ENCODE measurements at regions not wholly inside any gene's neighbourhood (a gene's known extent, or its start where the extent isn't known, plus 50 kb on each side); places are given as distances from the start of the nearest gene placed in this dataset.

- no peak for TF ChIP-seq ZFX (CRISPR knock-in tag; IDR thresholded peaks at IDR 0.05)
- TF ChIP-seq, protein P1, sequence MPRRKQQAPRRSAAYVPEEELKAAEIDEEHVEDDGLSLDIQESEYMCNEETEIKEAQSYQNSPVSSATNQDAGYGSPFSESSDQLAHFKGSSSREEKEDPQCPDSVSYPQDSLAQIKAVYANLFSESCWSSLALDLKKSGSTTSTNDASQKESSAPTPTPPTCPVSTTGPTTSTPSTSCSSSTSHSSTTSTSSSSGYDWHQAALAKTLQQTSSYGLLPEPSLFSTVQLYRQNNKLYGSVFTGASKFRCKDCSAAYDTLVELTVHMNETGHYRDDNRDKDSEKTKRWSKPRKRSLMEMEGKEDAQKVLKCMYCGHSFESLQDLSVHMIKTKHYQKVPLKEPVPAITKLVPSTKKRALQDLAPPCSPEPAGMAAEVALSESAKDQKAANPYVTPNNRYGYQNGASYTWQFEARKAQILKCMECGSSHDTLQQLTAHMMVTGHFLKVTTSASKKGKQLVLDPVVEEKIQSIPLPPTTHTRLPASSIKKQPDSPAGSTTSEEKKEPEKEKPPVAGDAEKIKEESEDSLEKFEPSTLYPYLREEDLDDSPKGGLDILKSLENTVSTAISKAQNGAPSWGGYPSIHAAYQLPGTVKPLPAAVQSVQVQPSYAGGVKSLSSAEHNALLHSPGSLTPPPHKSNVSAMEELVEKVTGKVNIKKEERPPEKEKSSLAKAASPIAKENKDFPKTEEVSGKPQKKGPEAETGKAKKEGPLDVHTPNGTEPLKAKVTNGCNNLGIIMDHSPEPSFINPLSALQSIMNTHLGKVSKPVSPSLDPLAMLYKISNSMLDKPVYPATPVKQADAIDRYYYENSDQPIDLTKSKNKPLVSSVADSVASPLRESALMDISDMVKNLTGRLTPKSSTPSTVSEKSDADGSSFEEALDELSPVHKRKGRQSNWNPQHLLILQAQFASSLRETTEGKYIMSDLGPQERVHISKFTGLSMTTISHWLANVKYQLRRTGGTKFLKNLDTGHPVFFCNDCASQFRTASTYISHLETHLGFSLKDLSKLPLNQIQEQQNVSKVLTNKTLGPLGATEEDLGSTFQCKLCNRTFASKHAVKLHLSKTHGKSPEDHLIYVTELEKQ (CRISPR knock-in tag; IDR thresholded peaks at IDR 0.05), result no peak
- no peak for TF ChIP-seq SMARCC2 (IDR thresholded peaks at IDR 0.05; ENCODE audit: low read depth)
- TF ChIP-seq ZNF41 (CRISPR knock-in tag; conservative IDR thresholded peaks at IDR 0.05), result no peak
- TF ChIP-seq ZNF551 (CRISPR knock-in tag; IDR thresholded peaks at IDR 0.05), result no peak
- TF ChIP-seq ZBTB5 (IDR thresholded peaks at IDR 0.05), result no peak
Observed at GRCh38 chr3:41148478-41148877, 50.8 kb upstream of the CTNNB1 start (continued).

DNA sequence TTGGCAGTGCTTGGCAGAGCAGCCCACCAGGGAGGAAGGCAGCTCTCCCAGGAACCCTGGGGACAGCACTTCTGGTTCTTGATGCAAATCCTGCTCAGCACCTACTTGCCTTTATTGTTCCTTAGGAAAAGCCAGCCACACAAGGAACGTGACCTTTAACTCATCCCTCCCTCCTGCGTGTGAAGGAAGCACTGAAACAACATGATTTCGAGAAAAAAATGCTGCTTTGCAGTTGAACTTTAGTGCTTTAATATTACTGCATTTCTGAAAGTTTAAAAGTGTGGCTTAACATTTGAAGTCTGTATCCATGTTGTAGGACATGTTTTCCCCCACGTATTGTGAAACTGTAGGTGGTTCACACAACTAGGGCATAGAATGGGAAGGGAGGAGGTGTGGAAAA lies 50.4 kb upstream of the CTNNB1 start:
- Histone ChIP-seq H3K9ac (ENCODE audit: insufficient read depth in 1 of 2, low read depth in 2 of 2, low read length in 2 of 2) (no peak overlapping the region), H3K9me1 (ENCODE audit: control insufficient read depth, insufficient read depth, low read length) (no peaks in the 10 kb centered on the region), H3K79me2 (ENCODE audit: control insufficient read depth, insufficient read depth, low read length) (no peaks in the 10 kb centered on the region), H3K4me1 (replicated peaks in 1 of 2; ENCODE audit: control insufficient read depth in 2 of 2, insufficient read depth in 2 of 2, low read length in 2 of 2) (no peaks in the 10 kb centered on the region), H4K20me1 (replicated peaks; ENCODE audit: control insufficient read depth, insufficient read depth, low read length) (no peaks in the 10 kb centered on the region), H2AFZ (ENCODE audit: low read depth, low read length) (no peak overlapping the region), H3K27ac (ENCODE audit: extremely low read depth, low read depth, low read length) (no peak overlapping the region), H3K4me3 (no peak overlapping the region), H3K36me3 (ENCODE audit: control insufficient read depth, insufficient read depth, low read length) (no peaks in the 10 kb centered on the region), H3K9me3 (replicated peaks; ENCODE audit: control insufficient read depth, insufficient read depth, low read depth, low read length) (no peaks in the 10 kb centered on the region), H3K4me2 (ENCODE audit: insufficient read depth, low read length) (no peak overlapping the region), H3K27me3 (ENCODE audit: control insufficient read depth in 2 of 2, insufficient read depth in 2 of 2, low read length in 2 of 2) (peaks cover 8 to 16% of the 10 kb centered on the region in 2 experiments; a peak in 3 of 5 replicates)
- intact Hi-C loops (cut with micrococcal nuclease) (no loop called here), in situ Hi-C loops (cut with MboI) (no loop called here)
- ATAC-seq (no peak), FAIRE-seq (no peak), DNase-seq (ENCODE audit: extremely low read depth in 1 of 4, low spot score in 3 of 4) (no peak)
- CTCF ChIA-PET (ENCODE audit: low intra/inter-chr PET ratio), result no interaction called here
- BruUV-seq (replicated peaks), result no TSS peak
- WGBS (ENCODE audit: insufficient coverage, low coverage, missing lambda C conversion rate), result 1% methylated on average over 4 of the region's 4 CpGs
- POLR2A ChIA-PET, result no interaction called here
- TF ChIP-seq HDAC3 (IDR thresholded peaks at IDR 0.05; ENCODE audit: borderline replicate concordance, partially characterized antibody) (no peak), MAFF (IDR thresholded peaks at IDR 0.05; ENCODE audit: low read length) (no peak), NCOA1 (IDR thresholded peaks at IDR 0.05; ENCODE audit: low read depth) (no peak), ZFP91 (CRISPR knock-in tag; IDR thresholded peaks at IDR 0.05) (no peak), KAT8 (IDR thresholded peaks at IDR 0.05; ENCODE audit: low read depth) (no peak), ZNF766 (CRISPR knock-in tag; conservative IDR thresholded peaks at IDR 0.05) (no peak), THRA (IDR thresholded peaks at IDR 0.05) (no peak)
